Keratinocyte (primary cell): ENCODE measurements at regions not wholly inside any gene's neighbourhood (a gene's known extent, or its start where the extent isn't known, plus 50 kb on each side); places are given as distances from the start of the nearest gene placed in this dataset.

Source experiments
- DNase-seq: peaks from one replicate; pipeline ENCODE4 v3.0.0-alpha.2; 2011; ENCODE audit warnings: low read depth, missing footprints, low spot score
- FAIRE-seq: peaks from 2 replicates; lab custom pipeline; 2011; peaks lifted over from hg19 to GRCh38; lab: Jason Lieb, UNC
- H2AFZ ChIP-seq: 2 replicates; pipeline ENCODE4 v1.6.0; 2012; ENCODE audit warnings: low read length, control low read depth, inconsistent platforms; ENCODE audit not compliant: control insufficient read depth
- H3K27ac ChIP-seq: 2 replicates; pipeline ENCODE4 v1.5.1; 2011; ENCODE audit warnings: low read length; ENCODE audit not compliant: control insufficient read depth, insufficient read depth
- H3K27me3 ChIP-seq: 3 replicates; pipeline ENCODE4 v1.6.0; 2011; ENCODE audit warnings: low read length; ENCODE audit not compliant: control insufficient read depth, insufficient read depth; ENCODE audit errors: extremely low read depth
- H3K36me3 ChIP-seq, 2 experiments: 2 replicates in 1 of 2; 3 replicates in 1 of 2; pipeline ENCODE4 v1.5.1; 2011; ENCODE audit warnings: low read length in 2 of 2, mild to moderate bottlenecking in 1 of 2; ENCODE audit not compliant: control insufficient read depth in 2 of 2, insufficient read depth in 2 of 2; ENCODE audit errors: extremely low read depth in 1 of 2
- H3K4me1 ChIP-seq: 3 replicates; pipeline ENCODE4 v1.5.1; 2011; ENCODE audit warnings: low read length; ENCODE audit not compliant: control insufficient read depth, insufficient read depth; ENCODE audit errors: extremely low read depth
- H3K4me2 ChIP-seq: 3 replicates; pipeline ENCODE4 v1.6.0; 2011; ENCODE audit warnings: low read depth, low read length; ENCODE audit not compliant: control insufficient read depth, insufficient read depth; ENCODE audit errors: extremely low read depth
- H3K4me3 ChIP-seq, 3 experiments: fragments of 200-600 bp in 1 of 3; sonication (generic) in 1 of 3; 2 replicates in 2 of 3; 3 replicates in 1 of 3; pipeline ENCODE4 v1.5.1; 2011 to 2016; ENCODE audit warnings: low read length in 3 of 3, mild to moderate bottlenecking in 3 of 3, control low read depth in 2 of 3, inconsistent platforms in 1 of 3, low read depth in 1 of 3, mixed read lengths in 1 of 3, mixed run types in 1 of 3, moderate library complexity in 1 of 3; ENCODE audit not compliant: control insufficient read depth in 2 of 3, insufficient read depth in 2 of 3; ENCODE audit errors: extremely low read depth in 1 of 3
- H3K79me2 ChIP-seq: 2 replicates; pipeline ENCODE4 v1.6.0; 2012; ENCODE audit warnings: low read length; ENCODE audit not compliant: control insufficient read depth, insufficient read depth
- H3K9ac ChIP-seq: 3 replicates; pipeline ENCODE4 v1.6.0; 2011; ENCODE audit warnings: low read length; ENCODE audit not compliant: control insufficient read depth, insufficient read depth; ENCODE audit errors: extremely low read depth
- H3K9me1 ChIP-seq: 3 replicates; pipeline ENCODE4 v1.6.0; 2011; ENCODE audit warnings: low read length; ENCODE audit not compliant: control insufficient read depth, insufficient read depth; ENCODE audit errors: extremely low read depth
- H3K9me3 ChIP-seq: 2 replicates; pipeline ENCODE4 v1.5.1; 2012; ENCODE audit warnings: low read depth, low read length; ENCODE audit not compliant: control insufficient read depth
- H4K20me1 ChIP-seq: 3 replicates; pipeline ENCODE4 v1.6.0; 2011; ENCODE audit warnings: low read length; ENCODE audit not compliant: control insufficient read depth, insufficient read depth; ENCODE audit errors: extremely low read depth
- EZH2 ChIP-seq: IDR thresholded peaks from one replicate; pipeline ENCODE4 v1.6.1; 2012; ENCODE audit warnings: inconsistent platforms, mild to moderate bottlenecking, low read length, moderate library complexity
- dilution Hi-C: fragments of 300-500 bp; cut with MboI; formaldehyde crosslinking; loops from one replicate; pipeline ENCODE4 v1.7.0; 2020; ENCODE audit warnings: low sequenced_read_pairs; ENCODE audit not compliant: extremely low pct_ligation_motif_present
- TF ChIP-seq, protein P1 (sequence below), 3 experiments: IDR thresholded peaks in 1 of 3; conservative IDR thresholded peaks in 1 of 3; optimal IDR thresholded peaks in 1 of 3; 2 replicates in 2 of 3; 3 replicates in 1 of 3; pipeline versions ENCODE3 to v1.5.1; 2011; ENCODE audit warnings: low read length in 3 of 3, mild to moderate bottlenecking in 3 of 3, moderate library complexity in 2 of 3, control low read depth in 1 of 3, inconsistent platforms in 1 of 3; ENCODE audit not compliant: insufficient read depth in 2 of 3; ENCODE audit errors: extremely low read depth in 1 of 3

DNA sequence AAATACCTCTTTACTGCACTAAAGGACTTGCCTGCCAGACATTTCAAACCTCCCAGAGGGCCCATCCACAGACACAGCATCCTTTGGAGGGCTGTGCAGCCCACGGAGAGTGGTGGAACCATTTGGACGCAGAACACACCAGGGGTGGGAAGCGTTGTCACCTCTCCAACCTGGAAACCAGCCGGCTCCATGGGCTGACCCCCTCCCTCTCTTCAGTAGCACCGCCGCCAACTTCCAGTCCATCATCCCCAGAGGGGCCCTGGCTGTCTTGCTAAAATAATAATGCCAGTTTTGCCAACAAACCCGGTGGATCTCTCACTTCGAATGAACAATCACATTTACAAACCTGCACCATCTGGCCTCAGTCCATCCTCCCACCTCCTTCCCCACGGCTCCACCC, 203.9 kb downstream of the FBXO15 start:
- H3K4me3 ChIP-seq, result no peak overlapping the region
- TF ChIP-seq EZH2, result no peak
- TF ChIP-seq, protein P1, sequence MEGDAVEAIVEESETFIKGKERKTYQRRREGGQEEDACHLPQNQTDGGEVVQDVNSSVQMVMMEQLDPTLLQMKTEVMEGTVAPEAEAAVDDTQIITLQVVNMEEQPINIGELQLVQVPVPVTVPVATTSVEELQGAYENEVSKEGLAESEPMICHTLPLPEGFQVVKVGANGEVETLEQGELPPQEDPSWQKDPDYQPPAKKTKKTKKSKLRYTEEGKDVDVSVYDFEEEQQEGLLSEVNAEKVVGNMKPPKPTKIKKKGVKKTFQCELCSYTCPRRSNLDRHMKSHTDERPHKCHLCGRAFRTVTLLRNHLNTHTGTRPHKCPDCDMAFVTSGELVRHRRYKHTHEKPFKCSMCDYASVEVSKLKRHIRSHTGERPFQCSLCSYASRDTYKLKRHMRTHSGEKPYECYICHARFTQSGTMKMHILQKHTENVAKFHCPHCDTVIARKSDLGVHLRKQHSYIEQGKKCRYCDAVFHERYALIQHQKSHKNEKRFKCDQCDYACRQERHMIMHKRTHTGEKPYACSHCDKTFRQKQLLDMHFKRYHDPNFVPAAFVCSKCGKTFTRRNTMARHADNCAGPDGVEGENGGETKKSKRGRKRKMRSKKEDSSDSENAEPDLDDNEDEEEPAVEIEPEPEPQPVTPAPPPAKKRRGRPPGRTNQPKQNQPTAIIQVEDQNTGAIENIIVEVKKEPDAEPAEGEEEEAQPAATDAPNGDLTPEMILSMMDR (optimal IDR thresholded peaks at IDR 0.05 in 1 of 3, IDR thresholded peaks at IDR 0.05 in 1 of 3, conservative IDR thresholded peaks at IDR 0.05 in 1 of 3; ENCODE audit: extremely low read depth in 1 of 3, insufficient read depth in 2 of 3, low read length in 3 of 3), result no peak
- no peaks in the 10 kb centered on the region for H3K9me1 ChIP-seq
- no peaks in the 10 kb centered on the region for H3K9me3 ChIP-seq
- DNase-seq, result no peak
- H3K4me1 ChIP-seq, result no peaks in the 10 kb centered on the region
- no peaks in the 10 kb centered on the region for H3K79me2 ChIP-seq
- H3K4me2 ChIP-seq, result no peak overlapping the region
- H3K27me3 ChIP-seq, result no peaks in the 10 kb centered on the region
- H2AFZ ChIP-seq, result no peak overlapping the region
- no peak overlapping the region for H3K27ac ChIP-seq
- H4K20me1 ChIP-seq, result no peaks in the 10 kb centered on the region
- no peak for FAIRE-seq
- no peak overlapping the region for H3K9ac ChIP-seq
- dilution Hi-C loops, result no loop called here
- H3K36me3 ChIP-seq, result no peaks in the 10 kb centered on the region

DNA sequence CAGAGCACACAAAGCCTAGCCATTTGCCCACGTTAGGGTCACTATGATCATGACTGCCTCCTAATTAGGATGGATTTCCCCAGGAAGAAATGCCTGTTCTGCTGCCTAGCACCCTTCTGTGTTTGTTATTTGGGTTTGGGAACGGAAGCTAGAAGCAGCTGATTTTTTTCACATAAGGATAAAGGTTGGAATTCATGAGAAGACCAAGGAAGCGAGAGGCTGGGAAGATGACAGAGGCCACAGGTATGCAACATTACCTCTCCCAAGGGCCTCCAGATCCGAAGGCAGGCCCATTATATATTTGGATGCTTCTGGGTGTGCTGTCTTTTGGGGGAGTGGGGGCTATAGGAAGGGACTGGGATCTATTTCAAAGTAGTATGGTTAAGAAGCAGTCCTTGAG, 204.7 kb downstream of the FBXO15 start:
- TF ChIP-seq, protein P1 (optimal IDR thresholded peaks at IDR 0.05 in 1 of 3, IDR thresholded peaks at IDR 0.05 in 1 of 3, conservative IDR thresholded peaks at IDR 0.05 in 1 of 3; ENCODE audit: extremely low read depth in 1 of 3, insufficient read depth in 2 of 3, low read length in 3 of 3), result no peak
- TF ChIP-seq EZH2, result no peak
- no peak overlapping the region for H3K27ac ChIP-seq
- no peak for FAIRE-seq
- no peak for DNase-seq
- dilution Hi-C loops, result no loop called here
- H3K9ac ChIP-seq, result no peak overlapping the region
- H3K4me1 ChIP-seq, result no peaks in the 10 kb centered on the region
- no peaks in the 10 kb centered on the region for H3K36me3 ChIP-seq
- H3K4me2 ChIP-seq, result no peak overlapping the region
- H3K79me2 ChIP-seq, result no peaks in the 10 kb centered on the region
- H3K9me3 ChIP-seq, result no peaks in the 10 kb centered on the region
- H3K9me1 ChIP-seq, result no peaks in the 10 kb centered on the region
- no peaks in the 10 kb centered on the region for H4K20me1 ChIP-seq
- no peaks in the 10 kb centered on the region for H3K27me3 ChIP-seq
- no peak overlapping the region for H2AFZ ChIP-seq
- H3K4me3 ChIP-seq, result no peak overlapping the region
